Ishikawa (cell line): ENCODE measurements at regions not wholly inside any gene's neighbourhood (a gene's known extent, or its start where the extent isn't known, plus 50 kb on each side); places are given as distances from the start of the nearest gene placed in this dataset.

Source experiments
- CEBPB ChIP-seq: IDR thresholded peaks from 2 replicates; pipeline ENCODE4 v1.6.1; 2012
- CREB1 ChIP-seq: IDR thresholded peaks from 2 replicates; pipeline ENCODE4 v1.6.1; 2012; ENCODE audit warnings: low read depth
- EGR1 ChIP-seq: IDR thresholded peaks from 2 replicates; pipeline ENCODE4 v1.6.1; 2012
- EP300 ChIP-seq: IDR thresholded peaks from 2 replicates; pipeline ENCODE4 v1.6.1; 2012; ENCODE audit warnings: borderline replicate concordance
- FOXM1 ChIP-seq: IDR thresholded peaks from 2 replicates; pipeline ENCODE4 v1.6.1; 2012; ENCODE audit warnings: low read depth, borderline replicate concordance
- MAX ChIP-seq: IDR thresholded peaks from 2 replicates; pipeline ENCODE4 v1.6.1; 2012
- NFIC ChIP-seq: IDR thresholded peaks from 2 replicates; pipeline ENCODE4 v1.6.1; 2012
- RAD21 ChIP-seq: IDR thresholded peaks from 2 replicates; pipeline ENCODE4 v1.6.1; 2012; ENCODE audit warnings: low read depth
- REST ChIP-seq: IDR thresholded peaks from 2 replicates; pipeline ENCODE4 v1.6.1; 2012; ENCODE audit warnings: low read depth, mild to moderate bottlenecking
- TAF1 ChIP-seq: IDR thresholded peaks from 2 replicates; pipeline ENCODE4 v1.6.1; 2012; ENCODE audit warnings: low read depth, mild to moderate bottlenecking
- TCF12 ChIP-seq: IDR thresholded peaks from 2 replicates; pipeline ENCODE4 v1.6.1; 2012; ENCODE audit warnings: low read depth
- TEAD4 ChIP-seq: IDR thresholded peaks from 2 replicates; pipeline ENCODE4 v1.6.1; 2012
- USF1 ChIP-seq: IDR thresholded peaks from 2 replicates; pipeline ENCODE4 v1.6.1; 2012
- YY1 ChIP-seq: IDR thresholded peaks from 2 replicates; pipeline ENCODE4 v1.6.1; 2012; ENCODE audit warnings: low read depth
- ZBTB7A ChIP-seq: IDR thresholded peaks from 2 replicates; pipeline ENCODE4 v1.6.1; 2012; ENCODE audit warnings: low read depth

GRCh38 chr3:65252266-65252665 is 564.5 kb upstream of the ADAMTS9 start:
- no peak for TF ChIP-seq ZBTB7A
- no peak for TF ChIP-seq USF1
- TF ChIP-seq MAX: no peak
- TF ChIP-seq CREB1: no peak
- TF ChIP-seq REST: no peak
- no peak for TF ChIP-seq RAD21
- TF ChIP-seq FOXM1: no peak
- no peak for TF ChIP-seq CEBPB
- no peak for TF ChIP-seq TCF12
- TF ChIP-seq EGR1: no peak
- no peak for TF ChIP-seq YY1
- no peak for TF ChIP-seq TEAD4

- no peak for TF ChIP-seq REST
- TF ChIP-seq TAF1: no peak
- TF ChIP-seq YY1: no peak
- no peak for TF ChIP-seq TEAD4
- TF ChIP-seq CEBPB: no peak
Observed at GRCh38 chr3:65251375-65251774, 563.6 kb upstream of the ADAMTS9 start.

GRCh38 chr3:65246561-65246960 is 558.8 kb upstream of the ADAMTS9 start:
- TF ChIP-seq YY1: no peak
- TF ChIP-seq USF1: no peak
- TF ChIP-seq CREB1: no peak
- no peak for TF ChIP-seq NFIC
- no peak for TF ChIP-seq CEBPB
- TF ChIP-seq ZBTB7A: no peak
- TF ChIP-seq EGR1: no peak
- TF ChIP-seq MAX: no peak
- no peak for TF ChIP-seq REST
- TF ChIP-seq TCF12: no peak
- TF ChIP-seq FOXM1: no peak
- no peak for TF ChIP-seq RAD21
- no peak for TF ChIP-seq TAF1
- no peak for TF ChIP-seq EP300
- TF ChIP-seq TEAD4: no peak

GRCh38 chr3:65245133-65246063 is 557.6 kb upstream of the ADAMTS9 start:
- TF ChIP-seq RAD21: peak; percentile 32; the same call in 1 of the 2 replicates
- no peak for TF ChIP-seq MAX
